GM18519 (cell line): ENCODE measurements at regions not wholly inside any gene's neighbourhood (a gene's known extent, or its start where the extent isn't known, plus 50 kb on each side); places are given as distances from the start of the nearest gene placed in this dataset.
"Not testable (repeated sequence)": the region's sequence is repeated elsewhere in the genome, so short reads cannot be mapped to it uniquely, and the experiment has no call there.

Experiments used
- ATAC-seq: cut with Tn5 transposase; IDR thresholded peaks from one replicate; pipeline ENCODE4 v1.9.1; 2021; ENCODE audit warnings: mild to moderate bottlenecking, moderate library complexity; ENCODE audit not compliant: unreplicated experiment, low FRiP score

DNA sequence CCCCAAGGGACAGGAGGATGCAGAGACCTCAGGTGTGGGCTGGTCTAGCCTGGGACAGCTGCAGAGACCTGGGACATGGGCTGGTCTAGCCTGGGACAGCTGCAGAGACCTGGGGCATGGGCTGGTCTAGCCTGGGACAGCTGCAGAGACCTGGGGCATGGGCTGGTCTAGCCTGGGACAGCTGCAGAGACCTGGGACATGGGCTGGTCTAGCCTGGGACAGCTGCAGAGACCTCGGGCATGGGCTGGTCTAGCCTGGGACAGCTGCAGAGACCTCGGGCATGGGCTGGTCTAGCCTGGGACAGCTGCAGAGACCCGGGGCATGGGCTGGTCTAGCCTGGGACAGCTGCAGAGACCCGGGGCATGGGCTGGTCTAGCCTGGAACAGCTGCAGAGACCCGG is 310.8 kb downstream of the TEX29 start:
- ATAC-seq: not testable (repeated sequence)

DNA sequence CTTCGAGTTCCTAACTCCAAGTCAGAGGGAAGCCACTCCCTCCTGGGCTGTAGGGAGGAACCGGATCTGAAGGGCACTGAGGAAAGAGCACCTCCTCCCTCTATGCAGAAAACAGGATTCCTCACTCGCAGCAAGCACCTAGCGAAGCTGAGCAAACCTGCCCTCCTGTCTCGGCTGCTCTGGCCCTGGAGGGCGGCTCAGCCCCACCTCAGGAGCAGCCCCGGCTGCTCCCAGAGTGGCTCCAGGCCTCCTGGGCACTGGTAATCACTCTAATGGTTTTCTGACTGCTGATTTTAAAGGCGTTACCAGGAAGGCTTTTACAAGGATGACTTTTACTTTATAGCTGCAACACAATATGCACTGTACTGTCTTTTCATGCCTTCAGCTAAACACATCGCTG is 312.5 kb downstream of the TEX29 start:
- no peak for ATAC-seq

DNA sequence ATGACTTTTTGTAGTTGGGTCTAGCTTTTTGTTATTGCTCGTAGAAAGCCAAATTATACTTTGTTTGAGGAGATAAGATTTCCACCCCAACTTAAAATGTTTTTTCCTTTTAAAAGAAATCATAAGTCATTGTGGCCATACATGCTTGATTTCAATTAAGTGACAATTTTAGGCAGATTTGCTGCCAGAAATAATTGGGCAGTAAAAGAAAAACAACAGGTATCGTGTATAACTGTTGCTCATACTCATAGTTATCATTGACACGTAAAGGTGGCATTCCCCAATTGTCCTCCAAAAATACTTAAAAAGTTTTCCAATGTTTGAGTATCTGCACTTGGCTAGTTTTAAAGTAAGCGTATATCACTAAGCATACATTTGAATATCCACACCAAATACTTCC is 313.0 kb downstream of the TEX29 start:
- no peak for ATAC-seq

DNA sequence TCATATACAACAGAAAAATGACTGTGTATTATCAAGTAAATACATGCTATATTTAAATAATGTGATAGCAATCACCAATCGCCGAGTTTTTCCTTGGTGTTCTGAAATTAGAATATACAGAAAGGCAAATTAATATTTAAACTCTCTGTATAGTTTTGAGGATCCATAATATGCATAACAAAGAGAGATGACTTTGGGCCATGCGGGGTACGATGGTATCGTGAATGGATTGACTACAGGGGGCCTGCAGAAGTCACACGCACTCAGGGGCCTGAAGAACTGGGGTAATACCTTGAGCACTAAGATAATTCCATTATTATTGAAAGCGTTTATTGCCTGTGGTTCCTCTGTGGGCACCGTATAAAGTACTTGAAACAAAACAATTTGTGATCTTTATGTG is 314.0 kb downstream of the TEX29 start:
- ATAC-seq: no peak

DNA sequence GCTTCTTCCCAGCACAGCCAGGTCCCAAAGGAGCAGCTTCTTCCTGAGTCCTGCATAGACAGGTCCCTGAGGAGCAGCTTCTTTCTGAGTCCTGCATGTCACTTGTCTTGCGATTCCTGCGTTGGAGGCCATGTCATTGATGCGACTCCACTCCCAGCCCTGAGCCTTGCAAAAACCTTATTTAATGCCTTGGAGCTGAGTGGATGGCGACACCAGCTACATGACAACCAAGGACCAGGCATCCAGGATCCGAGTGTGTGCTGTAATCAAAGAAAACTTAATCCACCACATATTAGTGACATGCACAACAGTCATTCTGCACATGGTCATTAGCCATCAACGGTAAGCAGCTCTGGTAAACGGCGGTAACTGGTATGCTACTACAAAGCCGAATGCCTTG is 315.8 kb downstream of the TEX29 start:
- ATAC-seq: no peak

DNA sequence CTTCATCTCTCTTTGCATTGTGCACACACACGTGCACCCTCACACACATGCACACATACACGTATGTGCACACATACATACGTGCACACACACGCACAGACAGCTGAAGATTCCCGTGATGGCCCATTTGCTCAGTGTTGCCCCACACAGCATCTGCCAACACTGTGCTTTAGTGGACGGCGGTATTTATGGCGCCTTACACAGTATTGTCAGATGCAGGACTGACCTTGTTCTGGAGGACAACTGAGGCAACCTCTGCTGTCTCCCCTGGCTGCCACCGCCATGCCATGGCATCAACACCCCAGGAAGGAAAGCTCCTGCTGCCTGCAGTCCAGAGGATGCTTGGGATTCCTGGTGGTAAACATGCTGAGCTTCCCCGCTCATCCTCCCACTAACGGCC is 316.4 kb downstream of the TEX29 start:
- no peak for ATAC-seq

DNA sequence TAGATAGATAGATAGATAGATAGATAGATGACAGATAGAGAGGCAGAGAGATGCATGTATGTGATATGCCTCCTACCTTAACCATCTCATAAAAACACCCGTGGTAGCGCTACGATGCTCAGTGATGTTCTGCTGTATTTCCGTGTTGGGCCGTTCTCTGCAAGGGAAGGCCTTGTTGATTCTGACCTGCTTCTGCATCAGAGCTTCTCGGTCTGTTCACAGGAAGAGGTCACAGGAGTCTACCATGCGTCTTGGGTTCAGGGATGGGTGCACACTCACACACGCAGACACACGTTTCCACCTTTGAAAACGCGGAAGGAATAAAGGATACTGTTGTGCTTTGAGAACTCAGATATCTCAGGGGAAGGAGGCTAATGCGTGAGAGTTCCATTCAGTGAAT is 316.9 kb downstream of the TEX29 start:
- ATAC-seq: no peak

DNA sequence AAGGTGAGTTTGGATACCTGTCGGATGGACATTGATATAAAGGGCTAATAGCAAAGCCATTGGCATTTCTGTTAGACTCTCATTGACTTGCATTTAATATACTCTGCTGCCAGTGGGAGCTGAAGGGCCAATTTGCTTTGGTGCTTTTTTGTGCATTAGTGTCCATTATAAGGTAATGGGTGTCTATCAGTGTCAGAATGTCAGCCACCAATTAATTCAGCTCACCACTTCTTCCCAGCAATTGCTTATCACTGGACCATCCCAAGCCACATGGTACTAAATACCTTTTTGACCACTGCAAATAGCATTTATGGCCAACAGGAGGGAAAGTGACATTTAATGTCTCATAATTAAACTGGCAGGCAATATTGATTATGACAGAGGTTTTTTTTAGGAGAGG is 317.8 kb downstream of the TEX29 start:
- no peak for ATAC-seq

DNA sequence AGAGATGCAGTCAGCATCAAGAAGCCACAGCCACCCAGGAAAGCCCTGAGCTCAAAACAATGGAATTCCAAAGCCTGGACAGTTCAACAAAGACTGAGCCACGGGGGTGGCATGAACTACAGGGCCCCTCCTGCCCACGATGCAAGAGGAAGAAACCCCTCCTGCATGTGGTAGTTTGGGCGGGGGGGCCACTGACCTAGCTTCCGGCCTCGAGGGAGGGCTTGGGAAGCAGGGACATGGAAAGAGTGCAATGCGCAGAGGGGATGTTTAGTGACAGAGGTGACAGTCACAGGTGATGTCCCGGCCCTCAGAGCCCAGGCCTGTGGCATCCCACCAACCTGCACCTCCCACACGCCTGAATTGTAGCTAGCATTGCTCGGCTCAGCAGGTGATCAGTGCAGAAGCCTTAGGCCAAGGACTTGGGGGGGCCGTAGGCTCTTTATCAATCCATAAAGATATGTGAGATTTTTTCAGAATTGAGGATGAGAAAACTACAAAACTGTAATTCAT is 318.8 kb downstream of the TEX29 start:
- ATAC-seq: no peak

DNA sequence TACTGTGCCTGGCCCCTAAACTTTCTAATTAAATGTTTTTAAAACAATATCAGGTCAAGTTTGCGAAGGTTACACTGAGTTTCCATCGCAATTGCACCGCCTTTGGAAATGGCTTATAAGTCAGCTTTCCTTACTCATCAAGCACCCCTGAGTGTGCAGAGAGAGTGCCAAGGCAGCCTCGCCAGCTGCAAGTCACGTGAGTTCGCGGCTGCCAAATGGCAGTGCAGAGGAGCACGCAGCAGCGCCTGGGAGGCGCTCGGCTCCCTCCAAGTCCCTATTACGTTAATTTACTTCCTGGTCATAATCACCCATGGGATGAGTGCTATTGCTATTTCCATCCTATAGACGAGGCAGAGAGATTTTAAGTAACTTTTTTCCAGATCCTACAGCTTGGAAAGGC is 319.6 kb downstream of the TEX29 start:
- ATAC-seq: no peak

DNA sequence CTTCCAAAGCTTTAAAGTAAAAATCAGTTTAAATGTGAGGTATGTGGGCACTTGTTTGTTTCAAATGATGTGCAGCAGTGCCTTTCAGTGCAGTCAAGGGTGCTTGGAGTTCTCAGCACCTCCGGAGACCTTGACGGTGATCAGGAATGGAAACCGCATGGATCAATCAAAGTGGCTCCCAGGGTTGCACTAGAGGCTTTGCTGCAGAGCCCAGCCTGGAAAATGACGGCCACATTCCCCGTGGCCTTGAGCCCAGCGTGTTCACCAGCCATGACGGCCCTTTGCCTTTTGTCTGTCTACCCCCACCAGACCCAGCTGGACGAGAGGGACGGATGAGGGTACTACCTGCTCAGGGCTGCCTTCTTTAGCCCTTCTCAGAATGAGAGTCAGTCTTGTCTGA is 320.0 kb downstream of the TEX29 start:
- no peak for ATAC-seq

DNA sequence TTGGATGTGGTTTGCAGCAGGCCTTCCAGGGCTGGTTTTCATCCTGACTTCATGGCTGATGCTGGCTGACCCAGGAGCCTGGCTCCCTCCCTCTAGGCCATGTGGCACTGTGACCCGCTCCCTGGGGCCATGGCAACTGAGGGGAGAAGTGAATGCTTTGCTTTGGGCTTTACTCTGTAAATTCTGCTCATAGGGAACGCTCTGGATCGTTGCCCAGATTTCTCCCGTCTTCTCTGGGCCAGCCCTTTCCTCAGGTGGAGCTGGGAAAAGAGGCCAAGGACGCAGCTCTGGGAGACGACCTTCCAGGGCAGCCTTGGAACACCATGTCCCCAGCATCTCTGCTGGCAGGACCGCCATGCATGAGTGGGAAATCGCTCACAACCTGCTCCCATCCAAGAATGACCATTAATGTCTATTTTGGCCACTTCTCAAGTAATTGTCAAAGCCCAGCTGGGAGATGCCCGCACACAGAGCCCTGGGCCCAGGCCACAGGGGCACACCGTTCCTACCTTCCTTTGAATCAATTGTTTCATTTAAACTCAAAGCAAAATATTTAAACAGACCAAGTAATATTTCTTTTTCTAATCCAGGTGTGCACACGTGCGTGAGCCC is 321.8 kb downstream of the TEX29 start:
- no peak for ATAC-seq

DNA sequence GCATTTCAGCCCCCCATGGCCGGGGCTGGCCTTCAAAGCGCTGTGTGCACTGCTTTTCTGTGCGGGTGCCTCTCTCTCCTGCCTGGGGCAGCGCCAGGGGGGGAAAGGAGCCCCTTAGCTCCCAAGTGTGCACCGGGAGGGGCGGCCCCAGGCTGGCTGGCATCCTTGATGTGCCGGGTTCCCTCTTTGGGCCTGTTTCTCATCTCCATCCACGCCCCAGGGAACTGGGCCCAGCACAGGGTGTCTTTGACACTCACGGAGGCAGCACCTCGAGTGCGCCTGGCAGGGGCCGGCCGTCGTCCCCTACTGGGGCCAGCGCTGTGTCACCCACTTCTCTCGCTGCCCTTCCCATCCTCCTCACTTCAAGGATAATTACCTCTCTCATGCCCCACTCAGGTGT is 324.3 kb downstream of the TEX29 start:
- no peak for ATAC-seq

DNA sequence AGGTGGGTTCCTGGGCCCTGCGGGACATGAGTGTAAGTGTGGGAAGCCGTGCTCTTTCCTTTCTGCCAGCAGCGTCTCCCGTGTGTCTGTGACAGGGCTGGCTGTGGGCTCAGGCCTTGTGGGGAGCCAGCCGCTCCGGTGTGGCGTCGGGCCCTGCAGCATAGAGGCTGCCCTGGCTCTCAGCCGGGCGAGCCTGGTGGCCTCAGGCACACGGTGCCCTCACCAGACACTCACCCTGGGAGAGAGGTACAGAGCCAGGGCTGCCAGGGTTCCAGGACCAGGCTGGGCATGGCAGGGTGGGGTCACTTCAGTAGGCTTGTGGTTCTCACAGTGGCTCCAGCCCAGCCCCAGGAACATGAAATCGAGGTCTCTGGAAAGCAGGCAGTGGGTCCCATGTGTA is 324.8 kb downstream of the TEX29 start:
- ATAC-seq: no peak

DNA sequence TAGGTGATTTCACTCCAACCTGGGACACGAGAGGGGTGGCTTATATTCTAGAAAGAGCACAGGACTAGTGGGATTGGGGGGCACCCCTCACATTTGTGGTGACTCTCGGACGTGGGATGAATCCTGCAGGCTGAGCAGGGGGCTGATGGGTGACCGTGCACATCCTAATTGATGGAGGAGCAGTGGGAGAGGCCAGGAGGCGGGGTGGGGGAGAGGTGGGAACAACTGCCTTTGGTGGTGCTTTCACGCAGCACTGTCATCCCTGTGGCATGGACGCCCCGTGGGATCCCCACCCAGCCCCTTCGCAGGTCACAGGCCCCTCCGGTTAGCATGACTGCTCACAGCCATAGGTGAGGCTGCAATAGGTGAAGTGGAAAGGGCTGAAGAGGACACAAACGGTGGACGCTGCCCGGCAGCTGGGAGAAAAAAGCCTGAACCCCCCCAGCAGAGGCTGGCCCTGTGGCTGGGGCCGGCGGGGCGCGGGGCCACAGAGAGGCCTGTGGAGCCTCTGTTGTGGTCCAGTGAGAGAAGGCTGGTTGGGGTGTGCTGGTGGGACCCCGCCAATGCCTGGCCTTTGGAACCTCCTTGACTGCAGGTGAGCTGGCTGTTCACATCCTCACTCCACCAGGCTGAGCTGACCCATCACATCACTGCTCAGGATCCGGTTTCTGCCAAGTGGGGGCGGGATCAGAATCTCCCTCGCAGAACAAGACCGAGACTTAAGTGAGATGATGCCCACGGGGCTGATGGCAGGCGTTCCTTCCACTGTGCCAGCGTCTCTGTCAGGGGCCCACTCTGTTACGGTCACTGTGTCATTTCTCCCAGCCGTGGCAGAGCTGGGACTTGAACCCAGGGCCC is 325.4 kb downstream of the TEX29 start:
- ATAC-seq: no peak

DNA sequence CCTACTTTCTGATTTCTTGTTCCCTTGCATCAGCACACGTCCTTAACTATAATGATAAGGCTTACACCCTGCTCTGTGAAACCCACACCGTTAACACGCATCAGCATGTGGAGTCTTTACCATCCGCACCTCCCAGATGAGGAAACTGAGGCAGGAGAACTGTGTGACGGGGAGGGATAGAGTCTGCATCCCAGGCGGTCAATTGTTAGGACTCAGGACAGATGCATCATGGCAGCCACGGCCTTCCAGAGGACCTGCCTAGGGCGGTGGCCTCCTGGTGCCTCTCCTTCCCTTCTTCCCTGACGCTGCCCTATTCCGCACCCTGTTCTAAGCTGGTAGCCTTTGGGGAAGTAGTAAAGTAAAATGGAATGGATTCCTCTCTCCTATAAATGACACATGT is 326.0 kb downstream of the TEX29 start:
- no peak for ATAC-seq

DNA sequence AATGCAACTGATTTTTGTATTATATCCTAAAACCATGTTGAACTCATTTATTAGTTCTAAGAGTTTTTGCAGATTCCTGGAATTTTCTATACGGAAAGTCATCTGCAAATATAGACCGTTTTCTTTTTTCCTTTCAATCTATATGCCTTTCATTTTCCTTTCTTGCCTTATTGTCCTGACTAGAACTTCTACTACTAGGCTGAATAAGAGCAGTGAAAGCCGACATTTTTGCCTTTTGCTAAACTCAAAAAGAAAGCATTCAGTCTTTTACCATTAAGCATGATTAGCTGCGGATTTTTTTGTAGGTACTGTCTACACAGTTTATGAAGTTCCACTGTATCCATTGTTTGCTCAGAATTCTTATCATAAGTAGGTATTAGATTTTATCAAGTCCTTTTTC is 328.4 kb downstream of the TEX29 start:
- no peak for ATAC-seq

DNA sequence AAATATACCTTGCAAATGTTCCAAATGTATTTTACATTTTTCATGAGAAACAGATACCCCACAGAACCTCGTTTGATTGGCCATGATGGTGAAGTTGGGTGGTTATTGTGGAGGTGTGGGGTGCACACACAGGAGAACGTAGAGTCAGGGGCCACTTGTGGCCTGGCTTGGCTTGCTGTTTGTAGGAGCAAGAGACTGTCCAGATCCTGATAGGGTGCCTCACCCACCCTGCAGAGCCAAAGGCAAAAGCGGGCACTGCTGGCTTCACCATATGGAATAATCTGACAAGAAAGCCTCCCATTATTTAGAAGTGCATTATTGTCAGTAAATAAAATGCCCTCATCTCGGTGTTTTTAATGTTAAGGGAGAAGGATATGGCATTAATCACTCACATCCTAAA is 330.2 kb downstream of the TEX29 start:
- no peak for ATAC-seq

DNA sequence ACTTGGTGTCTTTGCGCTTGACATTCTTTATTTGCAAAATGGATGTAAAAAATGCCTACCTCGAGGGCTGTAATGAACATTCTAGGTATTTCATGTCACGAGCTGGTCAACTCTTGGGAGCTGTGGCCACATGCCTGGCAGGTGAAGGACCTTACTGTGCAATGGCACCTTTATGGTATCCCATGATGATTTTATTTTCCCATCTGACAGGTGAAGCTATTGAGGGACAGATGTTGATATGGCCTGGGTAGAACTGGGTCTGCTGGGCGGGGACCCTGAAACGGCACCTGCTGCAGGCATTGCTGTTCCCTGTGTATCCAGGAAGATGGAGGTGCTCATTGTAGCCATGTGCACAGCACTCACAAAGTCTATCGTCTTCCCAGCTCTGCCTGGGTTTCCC is 332.2 kb downstream of the TEX29 start:
- ATAC-seq: no peak

DNA sequence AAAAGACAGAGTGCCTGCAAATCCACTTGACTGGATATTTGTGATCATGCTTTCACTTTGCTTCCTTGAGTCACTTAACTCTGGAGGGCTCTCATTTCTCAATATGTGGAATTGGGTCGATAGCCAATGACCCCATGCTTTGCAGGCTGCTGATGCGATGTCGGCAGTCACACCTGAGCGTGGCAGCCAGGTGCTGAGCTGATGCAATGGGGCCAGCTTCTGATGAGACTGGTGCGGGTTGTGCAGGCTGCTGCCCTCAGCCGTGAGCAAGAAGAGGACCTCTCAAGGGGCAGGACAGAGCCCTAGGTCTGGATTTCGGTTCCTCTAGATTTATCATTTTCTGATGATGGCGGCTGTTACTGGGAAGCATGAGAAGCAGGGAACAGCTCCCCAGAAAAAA is 334.1 kb downstream of the TEX29 start:
- ATAC-seq: no peak

DNA sequence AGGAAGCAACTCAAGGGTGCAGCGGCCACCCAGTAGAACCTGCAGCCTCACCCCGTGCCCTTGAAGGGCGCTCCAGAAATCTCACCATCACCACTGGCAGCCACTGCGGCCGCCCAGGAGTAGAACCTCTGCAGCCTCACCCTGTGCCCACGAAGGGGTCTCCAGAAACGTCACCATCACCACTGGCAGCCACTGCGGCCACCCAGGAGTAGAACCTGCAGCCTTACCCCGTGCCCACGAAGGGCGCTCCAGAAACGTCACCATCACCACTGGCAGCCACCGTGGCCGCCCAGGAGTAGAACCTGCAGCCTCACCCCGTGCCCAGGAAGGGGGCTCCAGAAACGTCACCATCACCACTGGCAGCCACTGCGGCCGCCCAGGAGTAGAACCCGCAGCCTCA is 336.0 kb downstream of the TEX29 start:
- ATAC-seq: no peak

DNA sequence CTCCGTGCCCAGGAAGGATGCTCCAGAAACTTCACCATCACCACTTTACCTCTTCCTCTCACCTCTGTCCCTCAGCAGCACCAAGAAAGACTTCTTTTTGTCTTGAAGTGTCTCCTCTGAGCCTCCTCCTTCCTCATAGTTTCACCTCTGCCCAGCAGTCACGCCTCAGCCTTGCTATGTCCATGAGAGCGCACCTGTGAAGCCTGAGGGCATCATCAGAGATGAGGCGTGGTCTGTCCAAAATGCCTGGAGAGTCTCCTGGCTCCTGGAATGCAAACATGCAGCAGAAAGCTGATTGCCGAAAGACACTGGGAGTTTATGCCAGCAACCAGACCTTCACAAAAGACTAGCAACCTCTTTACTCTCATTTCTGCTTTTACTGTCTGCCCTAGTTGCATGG is 336.6 kb downstream of the TEX29 start:
- no peak for ATAC-seq
